GM12891 (cell line): ENCODE measurements at regions not wholly inside any gene's neighbourhood (a gene's known extent, or its start where the extent isn't known, plus 50 kb on each side); places are given as distances from the start of the nearest gene placed in this dataset.

Source experiments
- DNase-seq: peaks from one replicate; pipeline ENCODE4 v3.0.0; 2011; ENCODE audit warnings: low spot score; ENCODE audit not compliant: insufficient read length
- FAIRE-seq: peaks from 2 replicates; lab custom pipeline; 2011; peaks lifted over from hg19 to GRCh38; lab: Jason Lieb, UNC
- PAX5 ChIP-seq: IDR thresholded peaks from 2 replicates; pipeline ENCODE4 v1.6.1; 2011; ENCODE audit warnings: low read length, moderate library complexity, mild to moderate bottlenecking; ENCODE audit not compliant: insufficient read depth, severe bottlenecking
- POLR2A ChIP-seq: IDR thresholded peaks from 2 replicates; pipeline ENCODE4 v1.6.1; 2011; ENCODE audit warnings: low read depth, low read length, control low read depth
- POLR2AphosphoS5 ChIP-seq: IDR thresholded peaks from 2 replicates; pipeline ENCODE4 v1.6.1; 2011; ENCODE audit warnings: low read depth, low read length, control low read depth
- POU2F2 ChIP-seq: IDR thresholded peaks from 2 replicates; pipeline ENCODE4 v1.6.1; 2011; ENCODE audit warnings: low read depth, mild to moderate bottlenecking, control low read depth, low read length, moderate library complexity
- SPI1 ChIP-seq: IDR thresholded peaks from 2 replicates; pipeline ENCODE4 v1.6.1; 2011; ENCODE audit warnings: low read depth, low read length, control low read depth
- TAF1 ChIP-seq: IDR thresholded peaks from 2 replicates; pipeline ENCODE4 v1.6.1; 2011; ENCODE audit warnings: low read depth, low read length, control low read depth

GRCh38 chrX:134721766-134722532 lies 63.7 kb upstream of the PLAC1 start:
- no peak for FAIRE-seq
- no peak for TF ChIP-seq POU2F2
- no peak for TF ChIP-seq POLR2AphosphoS5
- TF ChIP-seq PAX5, result no peak
- no peak for TF ChIP-seq SPI1
- TF ChIP-seq POLR2A, result no peak
- TF ChIP-seq TAF1, result no peak
- no peak for DNase-seq

GRCh38 chrX:134718966-134719317 lies 60.7 kb upstream of the PLAC1 start:
- TF ChIP-seq POLR2AphosphoS5, result no peak
- no peak for TF ChIP-seq TAF1
- no peak for TF ChIP-seq POLR2A
- no peak for TF ChIP-seq POU2F2
- TF ChIP-seq PAX5, result no peak
- no peak for DNase-seq
- peak; percentile 73 for FAIRE-seq

GRCh38 chrX:134718105-134718965 lies 60.1 kb upstream of the PLAC1 start:
- FAIRE-seq, result no peak
- no peak for DNase-seq

DNA sequence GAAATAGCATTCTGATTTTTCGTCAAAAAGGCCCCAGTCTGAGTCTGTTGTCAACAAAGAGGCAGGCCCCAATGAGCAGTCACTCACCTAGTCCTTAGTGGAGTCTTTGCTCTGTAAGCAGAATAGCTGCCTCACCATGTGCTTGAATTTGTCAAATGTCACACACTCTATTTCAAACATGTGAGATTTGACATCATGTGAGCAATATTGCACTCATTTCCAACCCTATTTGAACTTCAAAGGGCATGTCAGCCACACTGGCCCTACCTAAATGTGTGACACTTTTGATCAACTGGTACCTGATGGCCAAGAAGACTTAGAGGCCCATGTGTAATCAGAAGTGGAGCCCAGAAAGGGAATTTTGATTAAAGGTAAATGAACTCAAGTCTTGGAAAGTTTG lies 59.4 kb upstream of the PLAC1 start:
- FAIRE-seq, result no peak
- TF ChIP-seq TAF1 (no peak), POU2F2 (no peak), PAX5 (no peak), POLR2AphosphoS5 (no peak)
- DNase-seq, result no peak

More at GRCh38 chrX:134718105-134718965, 60.1 kb upstream of the PLAC1 start:
- no peak for TF ChIP-seq POLR2A
- TF ChIP-seq TAF1, result no peak
- no peak for TF ChIP-seq POU2F2
- no peak for TF ChIP-seq POLR2AphosphoS5
- TF ChIP-seq PAX5, result no peak
- no peak for TF ChIP-seq SPI1

- no peak for DNase-seq
- TF ChIP-seq TAF1 (no peak), POU2F2 (no peak)
- FAIRE-seq, result no peak
Observed at GRCh38 chrX:134716620-134717012, 58.3 kb upstream of the PLAC1 start.

GRCh38 chrX:134715930-134716619 lies 57.8 kb upstream of the PLAC1 start:
- TF ChIP-seq SPI1 (no peak), POLR2AphosphoS5 (no peak), POU2F2 (no peak), POLR2A (no peak), TAF1 (no peak), PAX5 (no peak)
- FAIRE-seq, result no peak
- DNase-seq, result no peak

DNA sequence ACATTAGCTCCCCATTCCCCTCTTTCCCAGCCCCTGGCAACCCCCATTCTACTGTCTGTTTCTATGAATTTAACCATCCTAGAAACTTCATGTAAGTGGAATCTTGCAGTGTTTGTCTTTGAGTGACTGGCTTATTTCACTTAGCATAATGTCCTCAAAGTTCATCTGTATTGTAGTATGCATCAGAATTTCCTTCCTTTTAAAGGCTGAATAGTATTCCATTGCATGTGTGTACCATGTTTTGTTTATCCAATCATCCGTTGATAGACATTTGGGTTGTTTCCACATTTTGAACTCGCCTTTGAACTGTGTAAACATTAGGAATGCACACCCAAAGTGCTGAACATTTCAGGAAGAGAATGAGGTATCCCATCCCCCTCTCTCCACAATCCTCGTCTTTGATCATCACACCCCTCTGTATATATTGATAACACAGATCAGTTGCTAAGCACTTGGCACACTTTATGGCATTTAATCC lies 56.4 kb upstream of the PLAC1 start:
- FAIRE-seq (no peak), DNase-seq (no peak)
- TF ChIP-seq POLR2AphosphoS5 (no peak), PAX5 (no peak), SPI1 (no peak), POLR2A (no peak), POU2F2 (no peak), TAF1 (no peak)

DNA sequence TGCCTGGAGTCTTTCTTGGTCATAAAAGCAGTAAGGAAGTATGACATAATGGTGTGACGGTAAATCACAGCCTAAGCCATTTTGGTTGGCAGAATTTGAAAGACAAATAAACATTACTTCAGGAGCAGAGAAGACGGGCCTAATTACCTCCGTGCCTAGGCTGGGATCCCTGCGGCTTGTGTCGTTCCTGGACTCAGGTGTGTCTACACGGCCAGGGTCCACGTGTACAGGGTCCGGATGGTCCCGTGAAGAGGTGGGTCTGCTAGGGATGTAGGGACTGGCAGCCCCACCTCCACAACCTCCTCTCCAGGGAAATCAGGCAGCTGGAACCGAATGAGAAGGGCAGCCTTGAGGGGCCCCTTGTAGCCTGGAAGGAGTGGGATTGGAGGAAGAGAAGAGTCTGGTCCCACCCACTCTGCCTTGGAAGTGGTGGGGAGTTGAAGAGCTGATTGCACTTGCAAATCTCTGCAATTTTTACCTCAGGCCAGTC lies 55.4 kb upstream of the PLAC1 start:
- FAIRE-seq, result no peak
- TF ChIP-seq POU2F2 (no peak), TAF1 (no peak), PAX5 (no peak), SPI1 (no peak), POLR2AphosphoS5 (no peak), POLR2A (no peak)

GRCh38 chrX:134712272-134712671 lies 54.0 kb upstream of the PLAC1 start:
- TF ChIP-seq POU2F2 (no peak), PAX5 (no peak)
- peak; percentile 12 for DNase-seq
- peak; percentile 35 for FAIRE-seq

More for the DNA sequence above, 55.4 kb upstream of the PLAC1 start:
- DNase-seq, result no peak
